Epithelial cell of esophagus (primary cell): ENCODE measurements at regions not wholly inside any gene's neighbourhood (a gene's known extent, or its start where the extent isn't known, plus 50 kb on each side); places are given as distances from the start of the nearest gene placed in this dataset.

Experiments used
- DNase-seq: peaks from one replicate; pipeline ENCODE4 v3.0.0; 2010; ENCODE audit warnings: low read depth
- H3K4me3 ChIP-seq: 2 replicates; pipeline ENCODE4 v1.5.1; 2011; ENCODE audit warnings: mild to moderate bottlenecking, low read length, control low read depth
- TF ChIP-seq, protein P1 (sequence below): IDR thresholded peaks from 2 replicates; pipeline ENCODE4 v1.5.1; 2011; ENCODE audit warnings: low read depth, mild to moderate bottlenecking, low read length, control low read depth, inconsistent platforms; ENCODE audit not compliant: insufficient read depth; ENCODE audit errors: missing control alignments

DNA sequence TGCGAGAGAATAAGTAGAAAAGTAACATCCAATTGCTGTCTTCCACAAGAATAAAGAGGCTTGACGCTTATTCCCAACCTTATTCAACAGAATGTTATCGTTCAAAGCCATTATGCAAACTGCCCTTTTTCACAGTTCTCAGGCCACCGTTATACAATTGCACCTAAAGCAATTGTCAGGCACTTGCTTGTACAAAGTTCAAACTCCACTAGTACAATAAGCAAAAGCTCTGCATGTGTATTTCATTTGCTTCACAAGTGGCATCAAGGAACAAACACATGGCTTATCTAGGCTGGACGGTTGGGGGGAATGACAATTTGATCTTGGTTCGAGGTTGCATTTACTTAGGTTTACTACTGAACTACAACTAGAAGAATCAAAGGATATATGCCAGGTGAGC, 815.6 kb downstream of the EFNB2 start:
- DNase-seq: no peak
- TF ChIP-seq, protein P1, sequence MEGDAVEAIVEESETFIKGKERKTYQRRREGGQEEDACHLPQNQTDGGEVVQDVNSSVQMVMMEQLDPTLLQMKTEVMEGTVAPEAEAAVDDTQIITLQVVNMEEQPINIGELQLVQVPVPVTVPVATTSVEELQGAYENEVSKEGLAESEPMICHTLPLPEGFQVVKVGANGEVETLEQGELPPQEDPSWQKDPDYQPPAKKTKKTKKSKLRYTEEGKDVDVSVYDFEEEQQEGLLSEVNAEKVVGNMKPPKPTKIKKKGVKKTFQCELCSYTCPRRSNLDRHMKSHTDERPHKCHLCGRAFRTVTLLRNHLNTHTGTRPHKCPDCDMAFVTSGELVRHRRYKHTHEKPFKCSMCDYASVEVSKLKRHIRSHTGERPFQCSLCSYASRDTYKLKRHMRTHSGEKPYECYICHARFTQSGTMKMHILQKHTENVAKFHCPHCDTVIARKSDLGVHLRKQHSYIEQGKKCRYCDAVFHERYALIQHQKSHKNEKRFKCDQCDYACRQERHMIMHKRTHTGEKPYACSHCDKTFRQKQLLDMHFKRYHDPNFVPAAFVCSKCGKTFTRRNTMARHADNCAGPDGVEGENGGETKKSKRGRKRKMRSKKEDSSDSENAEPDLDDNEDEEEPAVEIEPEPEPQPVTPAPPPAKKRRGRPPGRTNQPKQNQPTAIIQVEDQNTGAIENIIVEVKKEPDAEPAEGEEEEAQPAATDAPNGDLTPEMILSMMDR: no peak
- no peak overlapping the region for H3K4me3 ChIP-seq

DNA sequence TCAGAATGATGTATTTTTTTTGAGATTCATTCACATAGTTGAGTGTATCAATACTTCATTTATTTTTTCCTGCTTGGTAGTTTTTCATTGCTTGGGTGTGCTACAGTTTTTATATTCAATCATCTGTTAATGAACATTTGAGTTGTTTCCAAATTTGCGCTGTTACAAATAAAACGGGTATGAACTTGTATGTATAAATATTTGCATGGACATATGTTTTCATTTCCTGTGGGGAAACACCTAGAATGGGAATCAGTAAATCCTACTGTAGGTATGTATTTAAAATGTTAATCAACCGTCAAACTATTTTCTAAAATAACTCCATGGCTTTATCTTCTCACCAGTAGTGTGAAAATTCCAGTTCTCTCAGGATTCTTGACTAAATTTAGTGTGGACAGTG, 826.3 kb downstream of the EFNB2 start:
- DNase-seq: peak; percentile 54
- no peak overlapping the region for H3K4me3 ChIP-seq
- TF ChIP-seq, protein P1: no peak

DNA sequence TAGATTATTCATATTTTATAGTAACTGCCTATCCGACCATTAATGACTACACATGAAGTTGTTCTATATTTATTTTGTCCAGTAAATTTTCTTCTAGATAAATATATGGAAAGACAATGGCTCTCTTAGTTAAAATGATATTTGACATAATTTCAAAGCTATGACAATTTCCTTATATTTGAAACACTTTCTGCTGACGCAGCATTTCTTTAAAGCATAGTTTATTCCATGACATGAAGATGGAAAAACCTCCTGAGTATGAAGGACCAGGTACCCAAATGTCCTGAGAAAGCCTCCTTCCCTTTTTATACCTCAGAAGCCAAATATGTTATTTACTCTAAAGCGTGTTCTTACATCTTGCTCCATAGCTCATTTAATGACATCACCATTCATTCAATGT, 831.6 kb downstream of the EFNB2 start:
- no peak overlapping the region for H3K4me3 ChIP-seq
- TF ChIP-seq, protein P1: no peak
- DNase-seq: no peak

DNA sequence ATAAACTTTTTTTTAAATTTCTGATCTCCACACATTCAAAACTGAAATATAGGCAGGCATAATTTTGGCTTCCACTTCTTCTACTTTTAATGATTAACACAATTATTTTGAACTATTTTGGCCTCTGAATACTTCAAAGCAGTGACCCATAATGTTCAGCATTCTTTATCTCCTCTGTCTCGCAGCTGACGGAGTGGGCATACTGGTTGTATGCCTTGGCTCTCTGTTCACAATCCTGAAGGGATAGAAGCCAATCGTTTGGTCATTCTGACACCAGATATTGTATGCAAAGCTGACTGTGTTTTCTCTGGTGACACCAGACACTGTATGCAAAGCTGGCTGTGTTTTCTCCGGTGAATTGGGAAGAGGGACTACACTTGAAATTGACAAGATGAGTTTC, 833.0 kb downstream of the EFNB2 start:
- TF ChIP-seq, protein P1: no peak
- H3K4me3 ChIP-seq: no peak overlapping the region
- DNase-seq: no peak

DNA sequence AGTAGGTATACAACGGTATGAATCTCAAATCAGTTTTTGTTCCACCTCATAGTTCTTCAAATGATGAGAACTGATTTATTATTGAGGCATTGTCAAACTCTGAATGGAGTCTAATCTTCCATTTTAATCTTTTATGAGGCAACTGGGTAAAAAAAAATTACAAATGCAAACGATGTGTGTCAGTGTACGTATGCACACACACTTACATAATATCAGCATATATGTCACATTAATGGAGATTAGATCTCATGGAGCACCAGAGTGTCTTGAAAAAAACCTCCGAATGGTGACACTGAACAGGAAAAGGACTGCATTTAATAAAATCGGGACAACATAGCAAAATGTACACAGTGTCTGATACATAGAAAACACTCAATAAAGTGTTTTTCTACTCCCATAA, 842.7 kb downstream of the EFNB2 start:
- H3K4me3 ChIP-seq: no peak overlapping the region
- TF ChIP-seq, protein P1: no peak
- DNase-seq: no peak

DNA sequence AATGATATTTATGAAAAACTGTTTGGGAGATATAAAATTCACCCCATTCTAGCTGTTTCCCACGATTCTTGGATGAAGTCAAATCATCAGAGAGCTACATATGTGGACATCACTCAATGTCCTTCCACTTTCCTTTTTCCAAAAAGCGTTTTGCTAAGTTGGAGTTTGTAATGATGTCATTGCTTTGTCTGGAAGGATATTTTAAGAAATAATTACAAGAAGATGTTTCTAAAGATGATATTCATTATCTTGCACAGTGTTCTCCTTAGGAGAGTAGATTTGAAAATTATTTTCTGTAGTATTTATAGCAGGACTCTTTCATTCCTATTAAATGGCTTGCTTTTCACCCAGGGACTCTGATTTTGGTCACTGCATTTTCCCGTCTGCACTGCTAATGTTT, 851.2 kb downstream of the EFNB2 start:
- DNase-seq: no peak
- TF ChIP-seq, protein P1: no peak
- H3K4me3 ChIP-seq: no peak overlapping the region

DNA sequence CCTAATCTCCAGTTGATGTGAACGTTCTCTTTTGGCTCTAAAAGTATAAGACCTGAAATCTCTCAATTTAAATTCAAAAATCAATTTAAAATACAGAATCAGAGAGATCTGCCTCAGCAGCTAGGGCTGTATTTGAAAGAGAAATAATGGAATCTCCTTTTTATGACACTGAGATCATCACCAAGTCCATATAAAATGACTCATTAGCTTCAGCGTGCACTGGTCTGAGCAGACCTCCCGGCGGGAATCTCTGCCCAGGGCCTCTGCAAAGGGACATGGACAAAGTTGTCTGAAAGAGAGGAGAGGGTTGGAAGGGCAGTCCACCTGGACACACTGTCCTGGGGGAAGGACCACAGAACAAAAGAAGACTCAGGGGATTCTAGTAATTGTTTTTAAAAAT, 855.6 kb downstream of the EFNB2 start:
- H3K4me3 ChIP-seq: no peak overlapping the region
- no peak for DNase-seq
- TF ChIP-seq, protein P1: no peak
